Suppressor macrophage (primary cell): ENCODE measurements at regions not wholly inside any gene's neighbourhood (a gene's known extent, or its start where the extent isn't known, plus 50 kb on each side); places are given as distances from the start of the nearest gene placed in this dataset.
"Not testable (repeated sequence)": the region's sequence is repeated elsewhere in the genome, so short reads cannot be mapped to it uniquely, and the experiment has no call there.

Experiments used
- DNase-seq, 4 experiments: peaks; one replicate each; pipeline ENCODE4 v3.0.0-alpha.2; 2020 to 2022

GRCh38 chr2:147002256-147002655 lies 842.6 kb upstream of the ACVR2A start:
- no peak for DNase-seq

GRCh38 chr2:147001061-147001460 lies 843.8 kb upstream of the ACVR2A start:
- no peak for DNase-seq

- not testable (repeated sequence) for DNase-seq
Observed at GRCh38 chr2:147000151-147000550, 844.7 kb upstream of the ACVR2A start.

GRCh38 chr2:146997945-146998344 lies 846.9 kb upstream of the ACVR2A start:
- no peak for DNase-seq

- DNase-seq = no peak
Observed at GRCh38 chr2:146997488-146997887, 847.3 kb upstream of the ACVR2A start.

GRCh38 chr2:146994246-146994645 lies 850.6 kb upstream of the ACVR2A start:
- no peak for DNase-seq

GRCh38 chr2:146992466-146992865 lies 852.4 kb upstream of the ACVR2A start:
- DNase-seq = no peak

GRCh38 chr2:146992057-146992456 lies 852.8 kb upstream of the ACVR2A start:
- DNase-seq = no peak

- no peak for DNase-seq
Observed at GRCh38 chr2:146990311-146991054, 854.3 kb upstream of the ACVR2A start.

GRCh38 chr2:146989741-146990140 lies 855.1 kb upstream of the ACVR2A start:
- no peak for DNase-seq

GRCh38 chr2:146987996-146988395 lies 856.8 kb upstream of the ACVR2A start:
- no peak for DNase-seq

- DNase-seq = no peak
Observed at GRCh38 chr2:146986161-146986560, 858.7 kb upstream of the ACVR2A start.

GRCh38 chr2:146985753-146986152 lies 859.1 kb upstream of the ACVR2A start:
- DNase-seq = no peak

- DNase-seq = no peak
Observed at GRCh38 chr2:146984014-146984413, 860.8 kb upstream of the ACVR2A start.

GRCh38 chr2:146982393-146982846 lies 862.4 kb upstream of the ACVR2A start:
- DNase-seq = no peak

GRCh38 chr2:146981921-146982320 lies 862.9 kb upstream of the ACVR2A start:
- no peak for DNase-seq

GRCh38 chr2:146979746-146980145 lies 865.1 kb upstream of the ACVR2A start:
- DNase-seq = no peak

GRCh38 chr2:146978577-146979555 lies 866.0 kb upstream of the ACVR2A start:
- no peak for DNase-seq

GRCh38 chr2:146970981-146971380 lies 873.8 kb upstream of the ACVR2A start:
- not testable (repeated sequence) for DNase-seq

GRCh38 chr2:146969703-146970102 lies 875.1 kb upstream of the ACVR2A start:
- not testable (repeated sequence) for DNase-seq

- DNase-seq = no peak
Observed at GRCh38 chr2:146964494-146964893, 880.3 kb upstream of the ACVR2A start.

- no peak for DNase-seq
Observed at GRCh38 chr2:146954544-146954943, 890.3 kb upstream of the ACVR2A start.

- DNase-seq = no peak
Observed at GRCh38 chr2:146952696-146953095, 892.1 kb upstream of the ACVR2A start.

- no peak for DNase-seq
Observed at GRCh38 chr2:146950911-146951310, 893.9 kb upstream of the ACVR2A start.
